PC-3 (cell line): ENCODE measurements at regions not wholly inside any gene's neighbourhood (a gene's known extent, or its start where the extent isn't known, plus 50 kb on each side); places are given as distances from the start of the nearest gene placed in this dataset.

Experiments
- ATAC-seq: fragments of 200-7000 bp; cut with Tn5 transposase; 2 replicates; pipeline ENCODE4 v1.9.1; 2020; ENCODE audit warnings: mild to moderate bottlenecking, moderate library complexity
- BruUV-seq: library from RNA; stranded (reverse); fragments of 400-500 nt; replicated peaks from 2 replicates; lab custom pipeline; 2021; lab: Mats Ljungman, UMichigan
- CTCF ChIA-PET: fragments of 300-600 bp; sonication (Branson Sonifier 250); formaldehyde crosslinking; loops from one replicate; lab custom pipeline; 2022; ENCODE audit warnings: antibody characterized with exemption; lab: Charles Lee
- POLR2A ChIA-PET: fragments of 300-600 bp; sonication (Branson Sonifier 250); formaldehyde crosslinking; loops from one replicate; lab custom pipeline; 2022; ENCODE audit warnings: antibody characterized with exemption; ENCODE audit not compliant: unreplicated experiment; lab: Charles Lee
- DNase-seq: peaks from one replicate; pipeline ENCODE4 v3.0.0-alpha.2; 2015
- H2AFZ ChIP-seq: fragments of 300-600 bp; sonication (generic); 2 replicates; pipeline ENCODE4 v1.6.0; 2016; ENCODE audit warnings: antibody characterized with exemption, low read length
- H3F3A ChIP-seq: fragments of 300-600 bp; sonication (generic); one replicate; pipeline ENCODE4 v1.6.0; 2017; ENCODE audit warnings: antibody characterized with exemption, low read length, control low read depth, mild to moderate bottlenecking; ENCODE audit not compliant: unreplicated experiment
- H3K27ac ChIP-seq: fragments of 300-600 bp; sonication (generic); 2 replicates; pipeline ENCODE4 v1.5.1; 2016; ENCODE audit warnings: mild to moderate bottlenecking, low read length
- H3K27me3 ChIP-seq: fragments of 300-600 bp; sonication (generic); 2 replicates; pipeline ENCODE4 v1.6.1; 2016; ENCODE audit warnings: low read length, mixed read lengths
- H3K36me3 ChIP-seq: fragments of 300-600 bp; sonication (generic); 2 replicates; pipeline ENCODE4 v1.6.1; 2016; ENCODE audit warnings: low read depth, mixed run types, low read length, mixed read lengths
- H3K4me1 ChIP-seq: fragments of 300-600 bp; sonication (generic); 2 replicates; pipeline ENCODE4 v1.5.1; 2016; ENCODE audit warnings: low read length; ENCODE audit not compliant: insufficient read depth
- H3K4me2 ChIP-seq: fragments of 300-600 bp; sonication (generic); 2 replicates; pipeline ENCODE4 v1.6.0; 2016; ENCODE audit warnings: low read length
- H3K4me3 ChIP-seq: fragments of 300-600 bp; sonication (generic); 2 replicates; pipeline ENCODE4 v1.5.1; 2016; ENCODE audit warnings: mild to moderate bottlenecking, low read length, mixed read lengths
- H3K79me2 ChIP-seq: fragments of 300-600 bp; sonication (generic); 2 replicates; pipeline ENCODE4 v1.6.1; 2017; ENCODE audit warnings: low read length, mixed read lengths
- H3K9ac ChIP-seq: fragments of 300-600 bp; sonication (generic); 2 replicates; pipeline ENCODE4 v1.6.0; 2016; ENCODE audit warnings: mild to moderate bottlenecking, low read length
- H3K9me2 ChIP-seq: fragments of 300-600 bp; sonication (generic); replicated peaks from 2 replicates; pipeline ENCODE4 v1.6.1; 2016; ENCODE audit warnings: mixed run types, low read length, mixed read lengths
- H3K9me3 ChIP-seq: fragments of 300-600 bp; sonication (generic); 2 replicates; pipeline ENCODE4 v1.6.1; 2016; ENCODE audit warnings: low read length, mixed read lengths
- H4K20me1 ChIP-seq: fragments of 300-600 bp; sonication (generic); 2 replicates; pipeline ENCODE4 v1.6.1; 2016; ENCODE audit warnings: low read length, mixed read lengths
- CTCF ChIP-seq: fragments of 300-600 bp; sonication (generic); conservative IDR thresholded peaks from 2 replicates; pipeline ENCODE4 v1.5.1; 2017; ENCODE audit warnings: antibody characterized with exemption, low read depth, mild to moderate bottlenecking, low read length
- EZH2 ChIP-seq: fragments of 300-600 bp; sonication (generic); IDR thresholded peaks from one replicate; pipeline ENCODE4 v1.6.1; 2017; ENCODE audit warnings: antibody characterized with exemption, mild to moderate bottlenecking, low read length; ENCODE audit not compliant: unreplicated experiment
- EZH2phosphoT487 ChIP-seq: fragments of 300-600 bp; sonication (generic); IDR thresholded peaks from 2 replicates; pipeline ENCODE4 v1.6.1; 2018; ENCODE audit warnings: mild to moderate bottlenecking, antibody characterized with exemption, low read length, borderline replicate concordance
- intact Hi-C: fragments of 100-400 bp; cut with micrococcal nuclease; formaldehyde crosslinking; loops from 2 replicates; pipeline ENCODE4 v1.9.0; 2023

- Histone ChIP-seq H3K27ac (no peak overlapping the region), H3K9me2 (no peaks in the 10 kb centered on the region), H3F3A (no peaks in the 10 kb centered on the region), H3K36me3 (no peaks in the 10 kb centered on the region), H3K4me3 (no peak overlapping the region), H3K4me1 (no peaks in the 10 kb centered on the region), H3K27me3 (no peaks in the 10 kb centered on the region), H3K9me3 (no peaks in the 10 kb centered on the region; the same call in 1 of the 2 replicates), H4K20me1 (no peaks in the 10 kb centered on the region), H3K79me2 (no peaks in the 10 kb centered on the region), H3K9ac (no peak overlapping the region), H2AFZ (no peak overlapping the region), H3K4me2 (no peak overlapping the region)
- ChIA-PET CTCF (interaction anchor here (0.6 kb wide), 1 partner anchor 615 kb away, joined by 3 read pairs; no protein-coding TSS in a partner anchor), POLR2A (no interaction called here)
- TF ChIP-seq CTCF: peak; percentile 86
- no peak for TF ChIP-seq EZH2
- no peak for TF ChIP-seq EZH2phosphoT487
- intact Hi-C loops: no loop called here
- peak; percentile 68 for DNase-seq
- ATAC-seq: no peak
- BruUV-seq: no TSS peak
Observed at GRCh38 chr14:37985826-37986470, 221.8 kb upstream of the SSTR1 start.

- no peaks in the 10 kb centered on the region for H3K27me3 ChIP-seq
- TF ChIP-seq EZH2phosphoT487: no peak
- no peak for TF ChIP-seq CTCF
- no peak for TF ChIP-seq EZH2
- ChIA-PET POLR2A (interaction anchor here (0.5 kb wide), 1 partner anchor 78 kb away, joined by 3 read pairs; no protein-coding TSS in a partner anchor), CTCF (no interaction called here)
- no peaks in the 10 kb centered on the region for H3K36me3 ChIP-seq
- H3F3A ChIP-seq: no peaks in the 10 kb centered on the region
- no TSS peak for BruUV-seq
- DNase-seq (no peak), ATAC-seq (no peak)
- H3K4me1 ChIP-seq: no peaks in the 10 kb centered on the region
- no peaks in the 10 kb centered on the region for H3K9me3 ChIP-seq
- H3K79me2 ChIP-seq: no peaks in the 10 kb centered on the region
- H3K4me3 ChIP-seq: no peak overlapping the region
- H3K27ac ChIP-seq: no peak overlapping the region
- H3K9ac ChIP-seq: no peak overlapping the region
- H2AFZ ChIP-seq: no peak overlapping the region
- intact Hi-C loops: no loop called here
- no peaks in the 10 kb centered on the region for H4K20me1 ChIP-seq
- H3K4me2 ChIP-seq: no peak overlapping the region
- no peaks in the 10 kb centered on the region for H3K9me2 ChIP-seq
Observed at GRCh38 chr14:37988472-37988871, 219.2 kb upstream of the SSTR1 start.

- CTCF ChIA-PET: no interaction called here
- Histone ChIP-seq H2AFZ (no peak overlapping the region), H3K4me2 (no peak overlapping the region), H3K9ac (no peak overlapping the region), H3F3A (no peaks in the 10 kb centered on the region), H3K4me3 (no peak overlapping the region), H3K9me2 (no peaks in the 10 kb centered on the region), H3K27me3 (no peaks in the 10 kb centered on the region), H4K20me1 (no peaks in the 10 kb centered on the region), H3K79me2 (no peaks in the 10 kb centered on the region), H3K4me1 (no peaks in the 10 kb centered on the region), H3K9me3 (no peaks in the 10 kb centered on the region), H3K27ac (no peak overlapping the region), H3K36me3 (no peaks in the 10 kb centered on the region)
- TF ChIP-seq CTCF (no peak), EZH2 (no peak), EZH2phosphoT487 (no peak)
- DNase-seq (no peak), ATAC-seq (no peak)
- BruUV-seq: no TSS peak
- POLR2A ChIA-PET: no interaction called here
- intact Hi-C loops: no loop called here
Observed at GRCh38 chr14:37991027-37991426, 216.7 kb upstream of the SSTR1 start.
